H54 (cell line): ENCODE measurements at regions not wholly inside any gene's neighbourhood (a gene's known extent, or its start where the extent isn't known, plus 50 kb on each side); places are given as distances from the start of the nearest gene placed in this dataset.
A peak's percentile ranks its signal among the peaks of the same experiment; 100 is the strongest.
"Not testable (repeated sequence)": the region's sequence is repeated elsewhere in the genome, so short reads cannot be mapped to it uniquely, and the experiment has no call there.

Experiments
- DNase-seq: peaks from one replicate; pipeline ENCODE4 v3.0.0; 2011; ENCODE audit warnings: low spot score, mixed read lengths; ENCODE audit not compliant: insufficient read length
- FAIRE-seq: peaks from 3 replicates; lab custom pipeline; 2011; peaks lifted over from hg19 to GRCh38; lab: Jason Lieb, UNC
- POLR2A ChIP-seq: IDR thresholded peaks from 2 replicates; pipeline ENCODE4 v1.6.1; 2011; ENCODE audit warnings: low read depth, mild to moderate bottlenecking, low read length

DNA sequence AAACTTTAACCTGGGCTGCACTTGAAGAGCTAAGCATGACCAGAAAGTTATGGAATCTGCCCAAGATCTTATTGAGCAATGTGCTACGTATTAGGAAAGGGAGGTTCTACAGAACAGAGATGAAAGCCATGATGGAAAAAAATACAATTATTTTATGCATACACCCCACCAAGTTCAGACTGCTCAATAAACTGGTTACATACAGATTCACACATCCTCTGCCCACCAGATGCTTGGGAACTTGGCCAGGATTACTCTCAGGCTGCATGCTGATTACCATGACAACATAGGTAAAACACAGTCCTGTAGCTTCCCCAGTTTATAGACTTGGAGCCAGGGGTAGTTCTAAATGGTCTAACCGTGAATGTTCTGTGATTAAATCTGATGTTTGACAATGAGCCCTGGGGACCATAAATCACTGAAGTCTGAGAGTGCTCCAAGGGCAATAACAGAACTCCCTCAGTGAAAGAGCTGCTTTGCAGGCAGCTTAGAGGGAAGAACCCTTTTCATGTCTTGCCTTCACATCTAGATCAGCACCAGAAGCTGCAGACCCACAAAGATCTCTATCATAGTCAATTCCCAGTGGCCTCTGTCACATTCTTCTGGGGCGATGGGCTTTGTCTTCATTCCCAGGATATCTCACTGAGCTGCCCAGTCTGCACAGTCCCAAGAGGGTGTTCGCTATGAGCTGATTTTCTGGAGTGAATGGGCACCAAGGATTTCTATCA is 232.2 kb downstream of the EMP1 start:
- FAIRE-seq (no peak), DNase-seq (no peak)
- no peak for TF ChIP-seq POLR2A

DNA sequence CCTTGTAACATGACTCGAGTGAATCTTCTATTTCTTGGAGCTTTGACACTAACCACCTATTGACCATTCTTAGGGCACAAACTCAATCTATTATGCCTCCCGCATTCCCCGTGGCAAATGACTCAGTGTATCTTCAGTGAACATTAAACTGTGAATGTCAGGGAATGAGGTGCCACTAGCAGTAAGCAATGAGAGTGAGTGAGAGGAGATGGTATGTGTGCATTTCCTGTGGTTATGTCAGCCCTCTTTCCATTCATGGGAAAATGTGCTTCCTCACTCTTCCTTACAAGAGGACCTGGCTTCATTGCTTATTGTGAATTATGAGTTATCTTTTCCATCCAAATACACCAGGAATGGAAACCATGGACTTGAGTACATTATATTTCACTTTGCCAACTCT is 229.2 kb downstream of the EMP1 start:
- DNase-seq: peak; percentile 14
- FAIRE-seq: peak; percentile 71
- TF ChIP-seq POLR2A: no peak

DNA sequence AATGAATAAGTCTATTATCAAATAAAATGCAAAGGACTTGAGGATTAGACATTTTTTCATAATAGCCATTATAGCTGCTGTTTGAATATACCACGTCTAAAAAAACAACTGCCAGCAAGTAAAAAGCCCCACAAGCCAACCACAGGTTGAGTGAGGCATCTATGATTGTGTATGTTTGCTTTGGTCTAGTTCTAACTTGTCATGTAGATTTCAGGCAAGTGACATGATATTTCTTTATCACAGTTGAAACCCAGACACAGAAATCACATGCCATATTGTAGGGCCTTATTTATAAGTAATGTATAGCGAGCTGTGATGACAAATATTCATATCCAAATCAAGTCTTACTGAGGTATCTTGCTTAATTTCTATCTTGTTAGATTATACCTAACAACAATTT is 225.8 kb downstream of the EMP1 start:
- no peak for FAIRE-seq
- no peak for DNase-seq
- no peak for TF ChIP-seq POLR2A

DNA sequence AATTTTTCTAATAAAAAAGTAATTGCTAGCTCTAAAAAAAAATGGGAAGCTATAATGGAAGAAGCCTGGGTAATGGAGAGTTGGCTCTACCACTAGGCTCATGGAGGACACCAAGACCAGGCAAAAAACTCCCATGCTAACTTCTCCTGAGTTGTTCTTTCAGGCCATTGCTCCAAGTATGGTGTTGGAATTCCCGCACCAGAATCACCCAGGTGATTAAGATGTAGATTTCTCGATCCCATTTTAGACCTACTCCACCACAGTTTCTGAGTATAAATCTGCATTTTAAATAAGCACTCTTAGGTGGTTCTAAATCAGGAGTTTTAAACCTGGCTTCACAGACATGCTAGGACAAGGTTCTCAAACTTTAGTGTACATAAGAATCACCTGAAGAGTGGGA is 221.0 kb downstream of the EMP1 start:
- FAIRE-seq: no peak
- TF ChIP-seq POLR2A: no peak
- DNase-seq: no peak

DNA sequence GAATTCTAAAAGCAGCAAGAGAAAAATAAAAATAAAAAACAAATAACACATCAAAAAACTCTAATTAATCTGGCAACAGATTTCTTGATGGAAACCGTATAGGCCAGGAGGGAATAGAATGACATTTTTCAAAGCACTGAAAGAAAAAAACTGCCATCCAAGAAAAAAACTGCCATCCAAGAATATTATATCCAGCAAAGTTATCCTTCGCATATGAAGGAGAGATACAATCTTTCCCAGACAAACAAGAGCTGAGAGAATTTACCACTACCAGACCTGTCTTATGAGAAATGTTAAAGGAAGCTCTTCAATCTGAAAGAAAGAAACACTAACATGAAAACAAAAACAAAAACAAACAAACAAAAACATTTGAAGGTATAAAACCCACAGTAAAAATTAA is 214.8 kb downstream of the EMP1 start:
- no peak for TF ChIP-seq POLR2A
- no peak for FAIRE-seq
- no peak for DNase-seq

DNA sequence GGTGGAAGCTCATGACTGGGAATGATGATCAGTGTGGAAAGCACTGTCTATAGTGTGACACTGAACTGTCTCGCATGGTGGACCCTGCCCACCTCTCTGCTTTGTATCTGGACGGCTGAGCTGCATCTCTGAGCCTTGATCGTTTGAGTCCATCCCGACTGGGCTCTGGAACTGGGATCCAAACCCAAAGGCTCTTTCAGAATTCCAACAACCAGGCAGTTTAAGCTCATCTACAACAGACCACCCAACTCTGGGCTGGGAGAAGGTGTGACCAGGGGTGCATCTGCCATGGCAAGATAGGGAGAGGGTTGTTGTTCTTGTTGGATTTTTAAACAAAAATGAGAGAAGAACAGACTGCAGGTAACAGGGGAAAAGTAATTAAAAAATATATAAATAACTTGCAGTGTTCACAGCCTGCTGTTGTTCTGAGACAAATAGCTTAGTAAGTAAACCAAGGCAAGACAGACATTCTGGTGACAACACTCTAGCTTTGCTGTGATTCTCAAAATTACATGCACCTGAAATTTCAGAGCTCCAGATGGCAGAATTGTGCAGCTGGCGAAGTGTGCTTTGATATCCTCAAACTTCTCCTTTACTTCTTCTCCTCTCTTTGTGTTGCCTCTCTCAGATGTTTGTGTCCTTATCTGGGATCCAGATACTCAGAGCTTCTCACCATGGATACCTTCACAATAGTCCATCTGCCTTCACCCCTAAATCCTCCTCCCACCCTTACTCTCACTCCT is 209.6 kb downstream of the EMP1 start:
- DNase-seq (no peak), FAIRE-seq (no peak)

DNA sequence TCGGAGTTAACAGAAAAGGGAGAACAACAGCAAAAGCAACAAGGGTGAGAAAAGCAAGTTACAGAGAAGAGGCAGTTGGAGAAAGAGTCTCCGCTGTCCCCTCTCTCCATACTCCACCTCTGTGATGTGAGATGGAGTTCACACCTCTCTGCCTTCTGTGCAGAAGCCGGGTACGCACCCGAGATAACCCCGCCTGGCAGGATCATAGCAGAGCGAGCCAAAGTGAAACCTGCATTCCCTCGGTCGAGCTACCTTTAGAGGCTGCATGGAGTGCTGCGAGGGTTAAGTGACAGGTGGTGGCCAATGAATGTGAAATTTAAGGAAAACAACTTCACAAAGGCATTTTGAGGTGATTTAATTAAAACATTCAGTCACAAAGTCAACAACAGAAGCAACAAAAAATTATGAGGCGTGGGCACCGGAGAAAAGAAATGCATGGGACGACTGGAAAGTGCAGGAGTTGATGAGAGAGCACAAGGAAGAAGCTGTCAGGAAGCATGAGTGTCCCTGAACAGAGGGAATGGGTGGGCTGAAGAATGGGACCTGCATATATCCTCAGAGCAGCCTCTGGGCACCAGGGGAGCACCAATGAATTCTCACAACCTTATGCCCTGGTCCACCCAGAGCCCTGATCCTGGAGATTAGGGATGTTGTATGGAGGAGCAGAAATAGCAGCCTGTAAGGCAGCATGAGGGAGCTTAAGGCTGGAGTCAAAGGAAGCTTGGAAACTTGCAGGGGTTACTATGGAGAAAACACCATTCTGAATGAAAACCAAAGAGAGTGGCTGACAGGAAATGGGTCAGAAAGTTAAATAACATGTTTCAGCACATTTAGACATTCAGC is 208.3 kb downstream of the EMP1 start:
- FAIRE-seq: no peak
- DNase-seq: no peak
- TF ChIP-seq POLR2A: no peak

More for the DNA sequence above, 209.6 kb downstream of the EMP1 start:
- no peak for TF ChIP-seq POLR2A

DNA sequence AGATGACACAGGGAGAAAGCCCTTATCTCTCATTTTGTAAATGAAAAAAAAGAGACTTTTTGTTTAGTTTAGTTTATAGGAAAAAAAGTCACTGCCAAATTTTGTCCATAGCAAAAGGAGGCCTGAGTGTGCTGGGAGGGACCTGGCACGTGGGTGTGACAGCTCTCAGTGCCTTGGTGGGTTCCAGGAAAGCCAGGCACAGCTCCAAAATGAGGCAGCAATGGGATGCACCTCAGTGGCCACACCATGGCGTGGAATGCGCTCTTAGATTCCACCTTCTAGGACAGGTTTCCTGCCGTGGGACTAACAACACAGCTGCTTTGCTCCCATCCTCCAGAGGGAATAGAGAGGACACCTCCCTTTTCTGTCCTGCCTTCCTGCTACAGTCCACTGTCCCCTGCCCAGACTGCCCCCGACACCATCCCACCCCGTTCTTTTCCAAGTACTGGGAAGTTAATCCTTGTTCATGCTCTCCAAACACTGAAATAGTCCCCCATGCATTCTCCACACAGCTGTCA is 207.6 kb downstream of the EMP1 start:
- no peak for FAIRE-seq
- no peak for TF ChIP-seq POLR2A
- DNase-seq: no peak

DNA sequence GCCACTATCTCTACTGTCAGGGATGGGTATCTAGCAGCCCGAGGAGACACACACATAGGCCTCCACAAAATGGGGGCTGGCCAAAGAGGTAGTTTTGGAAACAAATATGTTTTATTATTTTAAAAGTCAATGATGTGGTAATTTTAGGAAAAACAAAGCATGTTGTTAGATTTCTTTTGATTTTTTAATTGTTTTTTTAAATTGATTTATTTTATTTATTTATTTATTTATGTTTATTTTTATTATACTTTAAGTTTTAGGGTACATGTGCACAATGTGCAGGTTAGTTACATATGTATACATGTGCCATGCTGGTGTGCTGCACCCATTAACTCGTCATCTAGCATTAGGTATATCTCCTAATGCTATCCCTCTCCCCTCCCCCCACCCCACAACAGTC is 194.8 kb downstream of the EMP1 start:
- FAIRE-seq, DNase-seq: not testable (repeated sequence)

DNA sequence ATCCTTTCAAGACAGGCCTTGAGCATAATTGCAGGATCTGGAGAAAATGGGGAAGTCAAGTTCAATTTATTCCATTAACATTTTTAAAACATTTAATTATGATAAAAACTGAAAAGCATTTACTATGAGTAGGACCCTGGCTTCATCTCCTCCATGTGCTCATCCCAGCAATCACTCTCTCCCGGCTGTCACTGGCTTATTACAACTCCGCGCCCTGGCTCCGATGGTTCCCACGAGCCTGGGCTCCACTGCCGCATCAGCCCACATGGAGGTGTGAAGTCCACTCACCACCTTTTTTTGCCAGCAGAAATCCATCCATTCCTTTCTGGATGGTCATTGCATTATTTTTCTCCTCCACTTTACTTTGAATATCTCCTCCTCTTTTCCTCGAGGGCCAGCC is 194.4 kb downstream of the EMP1 start:
- FAIRE-seq: no peak
- no peak for TF ChIP-seq POLR2A

DNA sequence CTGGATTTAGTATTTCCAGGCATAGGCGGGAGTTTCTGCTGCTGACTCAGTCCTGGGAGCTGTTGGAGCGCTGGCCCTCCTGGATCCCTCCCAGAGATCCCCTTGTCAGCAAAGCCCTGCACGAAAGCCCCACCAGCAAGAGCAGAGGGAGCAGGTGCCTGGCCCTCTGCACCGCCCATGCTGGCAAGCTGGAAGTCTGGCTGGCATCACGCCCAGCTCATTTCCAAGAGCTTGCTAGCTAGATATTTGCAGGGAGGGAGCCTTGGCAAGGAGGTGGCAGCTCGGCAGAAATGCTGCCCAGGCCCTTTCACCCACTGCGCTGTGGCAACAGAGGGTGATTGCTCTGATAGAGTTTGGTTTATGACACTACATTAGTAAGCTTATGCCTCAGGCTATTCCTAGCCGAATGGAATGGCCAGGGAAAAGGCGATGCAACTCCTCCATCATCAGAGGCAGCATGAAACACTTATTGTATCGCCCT is 193.9 kb downstream of the EMP1 start:
- no peak for TF ChIP-seq POLR2A
- FAIRE-seq (peak; percentile 87), DNase-seq (peak; percentile 64)

More for the DNA sequence above, 194.4 kb downstream of the EMP1 start:
- DNase-seq: no peak

DNA sequence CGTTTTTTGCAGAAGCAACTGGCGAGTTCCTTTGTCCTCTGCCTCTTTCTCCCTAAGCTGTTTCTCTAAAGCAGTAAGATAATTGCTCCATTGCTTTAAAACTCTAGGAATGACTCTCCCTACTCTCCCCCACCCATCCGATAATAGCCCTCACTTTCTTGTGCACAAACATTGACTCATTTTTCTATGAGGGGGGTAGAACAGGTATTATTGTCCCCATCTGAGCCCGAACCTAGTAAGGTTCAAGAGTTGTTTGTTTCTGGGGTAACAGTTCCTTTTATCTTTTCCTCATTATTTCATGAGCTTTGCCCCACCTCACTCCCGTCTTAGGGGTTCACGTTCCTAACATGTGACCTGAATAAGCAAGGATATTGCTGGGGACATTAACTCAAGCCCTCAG is 190.6 kb downstream of the EMP1 start:
- no peak for TF ChIP-seq POLR2A
- DNase-seq (no peak), FAIRE-seq (no peak)

DNA sequence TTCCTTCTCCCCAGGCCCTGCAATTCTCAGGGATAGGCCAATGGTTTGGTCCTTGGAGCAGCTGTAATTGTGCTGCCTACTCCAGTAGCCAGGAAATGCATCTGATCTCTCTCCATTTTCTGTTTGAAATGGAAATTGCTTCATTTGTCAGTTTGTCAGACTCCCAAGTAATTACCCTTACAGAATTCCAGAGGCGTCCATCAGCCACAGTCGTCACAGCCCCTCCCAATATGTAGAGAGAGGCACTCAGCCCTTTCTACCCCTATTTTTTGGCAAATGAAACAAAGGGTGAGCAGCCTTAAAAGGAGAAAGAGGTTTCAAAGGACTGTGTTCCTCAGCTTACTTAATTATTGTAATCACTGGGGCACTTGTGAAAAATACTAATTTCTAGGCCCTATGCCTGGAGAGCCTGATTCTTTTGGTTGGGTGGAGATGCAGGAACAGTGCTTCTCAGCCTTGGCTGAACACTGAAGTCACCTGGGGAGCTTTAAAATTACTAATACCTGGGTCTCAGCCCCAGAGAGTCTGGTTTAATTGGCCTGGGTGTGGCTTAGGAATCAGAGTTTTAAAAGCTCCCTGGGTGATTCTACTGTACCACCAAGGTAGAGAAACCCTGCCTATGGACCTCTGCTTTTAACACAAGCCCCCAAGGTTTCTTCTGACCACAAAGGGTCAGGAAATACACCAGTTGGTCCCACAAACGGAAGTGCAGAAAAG is 190.0 kb downstream of the EMP1 start:
- DNase-seq (no peak), FAIRE-seq (no peak)
- TF ChIP-seq POLR2A: no peak

DNA sequence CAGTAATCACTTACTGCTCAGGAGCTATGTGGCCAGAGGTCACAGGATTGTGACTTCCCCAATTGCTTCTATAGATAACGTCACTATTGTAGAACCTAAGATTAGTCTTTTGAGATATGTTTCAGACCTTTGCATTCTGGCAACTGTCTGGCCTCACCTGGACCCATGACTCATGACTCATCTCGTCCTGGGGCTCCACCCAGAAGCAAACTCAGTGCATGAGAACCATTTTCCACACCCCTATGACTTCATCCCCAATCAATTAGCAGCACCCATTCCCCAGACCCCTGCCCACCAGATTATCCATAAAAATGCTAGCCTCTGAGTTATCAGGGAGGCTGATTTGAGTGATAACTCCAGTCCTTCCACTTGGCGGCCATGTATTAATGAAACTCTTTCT is 186.9 kb downstream of the EMP1 start:
- FAIRE-seq (no peak), DNase-seq (no peak)
- no peak for TF ChIP-seq POLR2A
